Fibroblast of skin of back (primary cell): ENCODE measurements at regions not wholly inside any gene's neighbourhood (a gene's known extent, or its start where the extent isn't known, plus 50 kb on each side); places are given as distances from the start of the nearest gene placed in this dataset.

Experiments used
- DNase-seq: peaks from one replicate; pipeline ENCODE4 v3.0.0-alpha.2; 2013

DNA sequence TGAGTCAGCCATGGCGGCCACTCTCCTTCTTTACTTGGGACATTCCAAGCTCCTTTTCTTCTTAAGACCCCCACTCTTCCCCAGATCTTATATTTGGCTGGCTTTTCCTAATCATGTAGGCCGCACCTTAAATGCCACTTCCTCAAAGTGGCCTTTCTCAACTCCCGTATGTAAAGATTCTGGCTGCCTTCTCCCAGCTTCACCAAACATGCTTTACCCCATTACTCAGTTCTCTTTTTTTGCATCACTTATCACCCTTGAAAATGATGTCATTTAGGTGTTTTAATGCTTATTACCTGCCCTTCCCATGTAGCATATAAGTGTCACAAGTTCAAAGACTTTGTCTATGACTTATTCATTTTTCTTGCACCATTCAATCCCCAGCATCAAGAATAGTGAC lies 810.1 kb upstream of the CELF2 start:
- no peak for DNase-seq

DNA sequence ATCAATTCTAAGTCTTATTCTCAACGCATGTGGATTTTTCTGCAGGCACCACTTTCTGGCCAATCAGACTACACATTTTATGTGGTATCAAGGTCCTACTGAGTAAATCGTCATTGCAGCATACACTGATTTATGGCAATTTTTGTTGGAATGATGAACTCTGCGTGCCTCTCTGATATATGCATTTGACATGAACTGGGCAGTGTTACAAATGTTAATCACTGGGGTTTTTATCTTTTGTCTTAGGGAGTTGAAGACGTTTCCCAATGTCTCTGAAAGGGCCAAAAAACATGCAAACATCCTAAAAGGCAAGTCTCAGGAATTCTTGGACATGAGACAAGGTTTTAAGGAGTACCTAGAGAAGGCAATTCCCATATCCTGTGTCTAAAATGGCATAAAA lies 809.5 kb upstream of the CELF2 start:
- no peak for DNase-seq

DNA sequence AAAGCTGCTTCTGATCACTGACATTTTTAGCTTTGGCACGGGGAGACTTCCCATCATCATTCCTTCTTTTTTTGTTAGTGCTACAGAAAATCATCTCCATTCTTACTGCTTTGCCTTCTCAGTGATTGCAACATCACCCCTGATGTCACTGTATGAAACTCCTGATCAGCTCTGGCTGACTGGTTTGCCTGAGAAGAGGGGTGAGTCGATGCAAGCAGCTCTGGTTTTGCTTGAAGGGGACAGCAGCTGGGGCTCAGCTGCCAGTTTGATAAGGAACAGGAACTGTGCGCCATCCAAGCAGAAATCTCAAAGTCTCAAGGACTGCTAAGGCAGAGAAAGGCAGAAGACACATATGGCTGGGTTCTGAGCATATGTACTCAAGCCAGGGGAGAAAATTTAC lies 808.5 kb upstream of the CELF2 start:
- DNase-seq = peak; percentile 55

DNA sequence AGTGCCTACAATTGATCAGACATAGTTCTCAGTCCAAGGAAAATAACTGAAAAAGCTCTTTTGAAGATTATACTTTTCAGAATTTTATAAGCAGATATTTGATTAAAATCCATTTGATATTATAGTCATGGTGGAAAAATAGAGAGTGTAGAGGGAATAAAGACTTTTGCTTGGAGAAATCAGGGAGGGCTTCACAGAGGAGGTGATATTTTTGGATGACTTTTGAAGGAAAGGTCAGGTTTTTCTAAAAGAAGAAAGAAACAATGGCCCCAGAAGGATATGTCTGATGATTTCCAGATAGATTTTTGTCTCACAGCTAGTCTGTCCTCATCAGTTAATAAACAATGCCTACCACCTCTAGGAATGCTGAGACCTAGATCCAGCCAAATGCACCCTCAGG lies 806.3 kb upstream of the CELF2 start:
- DNase-seq = no peak

DNA sequence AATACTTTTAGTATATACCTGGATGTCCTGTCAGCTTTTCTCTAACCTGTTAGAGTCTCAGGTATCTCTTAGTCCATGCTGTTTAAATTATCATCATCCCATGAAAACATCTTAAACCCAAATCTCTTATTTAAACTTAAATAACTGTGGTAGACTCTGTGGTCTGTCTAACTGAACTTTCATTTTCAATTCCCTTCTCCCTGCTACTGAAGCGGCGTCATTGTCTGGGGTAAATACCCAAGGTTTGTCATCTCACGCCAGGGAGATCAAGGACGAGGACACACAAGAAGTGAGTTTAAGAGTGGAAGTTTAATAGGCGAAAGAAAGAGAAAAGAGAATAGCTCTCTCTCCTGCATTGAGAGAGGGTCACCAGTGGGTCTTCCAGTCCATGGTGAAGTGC lies 804.4 kb upstream of the CELF2 start:
- DNase-seq = no peak

DNA sequence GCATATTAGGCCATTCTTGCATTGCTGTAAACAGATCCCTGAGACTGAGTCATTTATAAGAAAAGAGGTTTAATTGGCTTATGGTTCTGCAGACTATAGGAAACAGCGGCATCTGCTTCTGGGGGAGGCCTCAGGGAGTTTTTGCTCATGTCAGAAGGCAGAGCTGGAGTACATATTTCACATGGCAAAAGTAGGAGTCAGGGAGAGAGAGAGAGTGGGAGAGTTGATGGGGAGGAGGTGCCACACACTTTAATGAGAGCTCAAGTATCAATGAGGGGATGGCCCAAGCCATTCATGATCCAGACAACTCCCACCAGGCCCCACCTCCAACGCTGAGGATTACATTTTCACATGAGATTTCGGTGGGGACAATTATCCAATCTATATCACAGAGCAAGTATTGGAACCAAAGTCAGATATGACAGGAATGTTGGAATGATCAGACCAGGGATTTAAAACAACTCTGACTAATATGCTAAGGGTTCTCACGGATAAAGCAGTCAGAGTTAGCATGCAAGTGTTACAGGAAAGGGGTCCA lies 795.3 kb upstream of the CELF2 start:
- peak; percentile 96 for DNase-seq

DNA sequence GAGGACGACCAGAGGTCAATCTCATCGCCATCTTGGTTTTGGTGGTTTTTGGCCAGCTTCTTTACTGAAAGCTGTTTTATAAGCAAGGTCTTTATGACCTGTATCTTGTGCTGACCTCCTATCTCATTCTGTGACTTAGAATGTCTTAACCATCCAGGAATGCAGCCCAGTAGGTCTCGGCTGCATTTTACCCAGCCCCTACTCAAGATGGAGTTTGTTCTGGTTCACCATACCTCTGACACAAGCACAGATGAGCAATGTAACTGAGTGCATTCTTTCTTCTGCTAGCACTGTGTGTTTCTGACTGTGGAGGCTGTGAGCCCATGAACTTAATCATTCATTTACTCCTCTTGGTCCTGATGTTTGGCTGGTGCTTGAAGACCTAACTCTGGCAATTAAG lies 794.5 kb upstream of the CELF2 start:
- peak; percentile 51 for DNase-seq

DNA sequence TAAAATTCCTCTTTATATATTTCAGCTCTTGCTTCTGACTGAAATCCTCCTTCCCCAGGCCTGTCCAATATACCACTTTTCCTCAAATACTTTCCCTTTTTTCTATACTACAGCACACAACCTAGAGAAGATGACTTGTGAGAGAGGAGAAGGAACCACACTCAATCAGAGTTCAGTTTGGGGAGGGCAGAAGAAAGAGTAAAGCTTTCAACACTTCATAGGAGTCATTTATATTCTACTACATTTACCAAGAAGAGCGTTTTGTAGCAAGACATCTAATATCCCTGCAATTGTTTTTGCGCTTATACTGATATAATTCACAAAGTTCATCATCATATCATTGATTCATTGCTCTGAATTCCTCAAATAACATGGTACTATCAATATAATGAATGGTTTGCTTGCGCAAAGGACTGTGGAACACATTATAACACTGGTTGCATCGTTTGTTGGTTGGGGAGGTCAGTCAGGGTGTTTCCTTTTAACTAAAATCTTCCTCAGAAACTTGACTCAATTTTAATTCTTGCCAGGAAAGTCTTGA lies 792.5 kb upstream of the CELF2 start:
- no peak for DNase-seq

DNA sequence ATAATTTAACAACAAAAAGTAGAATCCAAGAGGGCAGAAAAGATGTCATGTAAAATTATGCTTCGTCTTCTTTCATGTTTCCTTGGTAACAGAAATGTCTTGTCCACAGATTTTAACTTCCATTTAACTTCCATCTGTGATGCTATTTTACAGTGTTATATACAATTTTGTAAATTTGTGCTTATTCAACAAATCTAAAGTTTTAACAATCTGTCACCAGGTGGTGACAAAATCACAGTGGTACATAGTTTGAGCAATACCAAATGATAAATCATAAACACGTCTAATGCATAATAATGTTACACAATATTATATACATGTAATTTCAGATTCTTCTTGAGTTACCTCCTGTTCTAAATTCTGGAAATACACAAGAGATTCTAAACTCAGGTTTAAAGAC lies 784.4 kb upstream of the CELF2 start:
- no peak for DNase-seq

DNA sequence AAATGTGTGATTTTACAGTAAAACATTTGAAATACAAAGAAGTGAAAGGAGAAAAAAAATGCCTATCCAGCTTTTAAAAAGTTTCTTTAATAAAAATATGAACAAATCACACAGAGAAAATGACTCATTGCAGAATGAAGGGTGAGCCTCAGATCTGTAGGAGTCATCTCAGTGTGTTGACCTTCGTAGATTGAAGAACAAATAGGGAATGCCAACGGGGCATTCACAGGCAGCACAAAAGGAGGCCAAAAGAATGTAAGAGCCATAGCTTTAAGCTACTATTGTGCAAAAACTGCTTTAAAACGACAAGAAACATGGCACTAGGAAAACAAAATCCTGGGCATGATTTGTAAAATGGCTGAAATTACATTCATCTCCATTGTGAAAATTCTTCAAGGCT lies 782.7 kb upstream of the CELF2 start:
- DNase-seq = peak; percentile 42

DNA sequence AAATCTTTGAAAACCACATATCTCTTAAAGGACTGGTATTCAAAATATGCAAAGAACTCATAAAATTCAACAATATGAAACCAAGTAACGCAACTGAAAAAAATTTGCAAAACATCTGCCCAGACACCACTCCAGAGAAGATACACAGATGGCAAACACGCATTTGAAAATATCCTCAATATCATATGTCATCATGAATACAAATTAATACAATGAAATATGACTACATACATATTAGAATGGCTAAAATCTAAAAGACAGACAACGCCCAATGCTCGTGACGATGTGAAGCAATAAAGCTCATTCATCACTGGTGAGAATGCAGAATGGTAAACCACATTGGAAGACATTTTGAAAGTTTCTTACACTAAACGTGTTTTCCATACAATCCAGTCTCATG lies 770.1 kb upstream of the CELF2 start:
- peak; percentile 34 for DNase-seq

DNA sequence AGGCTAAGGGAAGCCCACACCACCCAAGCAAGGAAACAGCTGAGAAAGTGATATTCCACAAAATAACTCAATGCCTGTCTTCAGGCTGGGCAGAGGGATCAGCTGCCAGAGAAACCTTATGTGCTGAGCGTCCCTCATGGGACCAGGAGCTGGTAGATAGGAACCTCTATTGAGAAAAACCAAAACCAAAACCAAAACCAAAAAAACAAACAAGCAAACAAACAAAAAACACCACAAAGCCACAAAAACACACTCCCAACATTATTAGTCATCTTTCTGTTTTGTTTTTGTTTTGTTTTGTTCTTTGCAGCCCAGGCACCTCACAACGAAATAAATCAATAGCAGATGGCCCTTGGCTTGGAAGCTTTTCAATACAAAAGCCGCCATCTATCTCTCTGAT lies 760.8 kb upstream of the CELF2 start:
- no peak for DNase-seq

DNA sequence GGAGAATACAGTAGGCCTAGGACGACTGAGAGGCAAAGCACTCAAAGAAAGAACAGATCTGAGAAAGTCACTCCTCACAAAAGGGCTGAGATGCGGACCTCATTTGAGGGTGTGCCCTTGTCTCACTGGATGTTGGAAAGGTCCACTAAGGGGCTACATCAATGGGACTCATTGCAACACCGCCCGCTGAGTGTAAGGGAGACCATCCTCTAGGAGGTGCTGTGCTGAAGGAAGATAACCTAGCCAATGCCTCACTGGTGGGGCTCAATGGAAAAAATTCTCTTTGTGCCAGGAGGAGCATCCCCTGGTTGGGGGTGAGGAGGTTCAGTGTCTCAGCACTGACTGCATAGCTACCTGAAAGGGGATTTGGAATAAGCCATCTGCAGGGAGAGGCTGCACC lies 758.7 kb upstream of the CELF2 start:
- no peak for DNase-seq

DNA sequence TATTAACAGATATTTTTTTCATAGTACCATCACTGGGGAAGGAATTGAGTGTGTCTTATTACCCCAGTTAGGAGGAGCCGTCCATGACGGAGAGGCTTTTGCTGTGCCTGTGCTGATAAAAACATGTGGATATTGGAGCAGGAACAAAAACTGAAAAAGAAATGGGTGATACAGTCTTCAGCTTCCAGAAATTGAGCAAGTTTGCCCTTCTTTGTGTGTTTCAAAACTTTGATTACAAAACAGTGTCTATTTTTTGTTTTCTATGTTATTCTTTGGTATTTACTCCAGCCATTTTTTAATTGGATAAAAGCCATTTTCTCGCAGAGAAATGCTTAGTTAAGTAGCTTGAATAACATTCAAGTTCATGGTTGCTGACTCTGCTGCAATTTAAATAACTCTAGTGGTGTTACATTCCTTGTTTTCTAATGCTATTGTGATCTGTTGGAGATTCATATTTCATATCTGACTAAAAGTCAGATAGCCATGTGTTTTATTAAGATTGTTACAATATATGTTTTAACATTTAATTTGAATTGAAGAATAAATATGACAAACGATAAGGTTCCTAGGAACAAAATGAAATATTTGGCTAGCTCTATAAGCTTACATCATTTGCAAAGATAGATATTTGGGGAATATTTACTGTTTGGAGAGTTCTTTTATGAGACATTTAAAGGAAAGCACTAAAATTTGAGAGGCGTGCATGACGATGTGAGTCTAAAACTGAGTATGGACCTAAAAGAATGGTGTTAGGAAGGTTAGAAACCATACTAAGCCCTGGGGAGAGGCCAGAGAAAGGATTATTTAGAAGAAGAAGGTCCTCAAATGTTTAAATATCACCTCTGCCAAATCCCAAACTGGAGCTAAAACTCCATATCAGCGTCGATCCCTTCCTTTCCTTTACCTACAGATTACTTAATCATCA lies 747.3 kb upstream of the CELF2 start:
- DNase-seq = peak; percentile 1

DNA sequence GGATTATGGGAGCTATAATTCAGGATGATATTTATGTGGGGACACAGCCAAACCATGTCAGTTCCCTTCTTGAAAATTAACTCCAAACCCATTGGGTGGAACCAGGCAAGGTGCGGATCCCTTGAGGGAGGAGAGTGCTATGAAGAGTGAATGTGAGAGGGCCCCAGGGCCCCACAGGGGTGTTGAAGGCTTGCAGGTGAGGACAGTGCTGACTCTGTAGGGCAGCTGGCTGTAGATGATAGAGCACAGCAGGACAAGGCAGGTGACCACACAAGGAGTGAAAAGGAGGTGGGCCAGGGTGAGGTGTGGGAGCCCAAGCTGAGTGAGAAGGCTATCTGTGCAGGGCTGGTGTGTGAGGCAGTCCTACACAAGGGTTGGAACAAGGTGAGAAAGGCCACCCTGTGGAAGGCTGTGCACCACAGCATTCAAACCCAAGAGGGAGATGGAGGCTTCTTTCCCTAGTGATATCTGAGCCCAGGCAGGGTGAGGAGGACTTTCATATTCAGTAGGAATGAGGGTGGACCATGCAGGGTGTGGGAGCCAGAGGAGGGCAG lies 746.0 kb upstream of the CELF2 start:
- DNase-seq = no peak

DNA sequence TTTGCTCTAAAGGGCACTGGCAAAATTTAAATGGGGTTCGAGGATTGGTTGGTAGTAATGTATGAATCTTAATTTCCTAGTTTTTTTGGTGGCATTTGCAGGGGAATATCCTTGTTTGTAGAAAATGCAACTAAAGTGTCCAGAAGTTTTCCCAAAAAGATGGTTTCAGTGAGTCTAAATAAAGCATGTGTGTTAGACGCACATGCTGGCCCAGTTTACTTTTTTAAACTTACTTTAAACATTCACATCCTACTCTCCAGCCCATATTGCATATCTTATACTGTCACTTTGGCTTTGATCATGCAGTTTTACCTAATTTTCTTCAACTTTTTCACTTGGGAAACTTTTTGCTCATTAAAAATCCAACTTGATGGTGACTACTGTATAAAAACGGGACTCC lies 744.0 kb upstream of the CELF2 start:
- DNase-seq = no peak

DNA sequence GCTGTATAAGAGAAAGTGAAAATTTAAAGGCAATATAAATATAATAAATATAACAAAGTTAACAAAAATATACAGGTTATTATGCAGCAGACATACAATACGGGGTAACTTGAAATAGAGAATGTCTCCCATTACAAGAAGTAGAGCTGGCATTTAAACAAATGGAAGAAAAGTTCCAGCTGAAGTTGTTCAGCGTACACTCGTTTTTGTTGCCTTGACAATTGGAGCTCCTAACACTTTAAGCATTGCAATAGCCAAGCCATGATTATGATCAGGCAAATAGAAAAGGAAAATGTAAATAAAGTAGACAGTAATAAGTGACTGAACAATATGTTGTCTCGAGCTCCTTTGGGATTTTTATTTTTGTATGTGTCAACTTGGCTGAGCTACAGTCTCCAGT lies 737.8 kb upstream of the CELF2 start:
- DNase-seq = no peak

DNA sequence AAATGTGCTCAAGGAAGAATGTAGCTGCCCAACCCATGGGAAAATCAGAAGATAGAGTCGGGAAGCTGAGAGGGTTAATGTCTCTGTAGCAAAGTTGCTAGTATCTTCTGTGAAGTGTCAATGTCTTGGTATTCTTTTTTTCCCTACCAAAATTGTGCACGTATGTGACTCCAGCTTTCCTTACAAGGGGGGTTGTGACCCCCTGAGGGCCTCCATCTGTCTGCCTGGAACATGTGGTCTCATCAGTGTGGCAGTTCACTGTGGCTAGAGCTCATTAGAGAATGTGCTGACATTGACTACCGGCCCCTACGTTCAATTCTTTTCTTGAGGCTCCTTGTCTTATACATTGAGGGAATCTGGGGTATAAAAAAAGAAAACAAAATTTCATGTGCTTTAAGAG lies 725.2 kb upstream of the CELF2 start:
- no peak for DNase-seq

DNA sequence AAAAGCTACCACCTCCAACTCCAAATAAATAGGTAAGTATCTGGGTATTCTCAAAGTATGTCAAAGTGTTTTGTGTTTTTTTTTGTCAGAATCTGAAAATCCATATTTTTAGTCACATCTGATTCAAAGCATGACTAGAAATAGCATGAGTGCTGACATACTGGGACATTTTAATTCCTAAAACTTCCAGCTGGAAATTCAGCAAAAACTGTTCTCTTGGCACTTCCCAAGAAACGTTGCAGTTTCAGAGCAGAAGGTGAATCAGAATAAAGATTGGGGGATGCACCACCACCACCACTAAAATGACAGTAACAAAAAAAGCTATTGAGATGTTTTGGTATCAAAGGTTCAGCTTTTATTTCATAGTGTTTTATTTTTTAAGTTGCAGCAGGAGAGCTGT lies 724.6 kb upstream of the CELF2 start:
- DNase-seq = no peak

DNA sequence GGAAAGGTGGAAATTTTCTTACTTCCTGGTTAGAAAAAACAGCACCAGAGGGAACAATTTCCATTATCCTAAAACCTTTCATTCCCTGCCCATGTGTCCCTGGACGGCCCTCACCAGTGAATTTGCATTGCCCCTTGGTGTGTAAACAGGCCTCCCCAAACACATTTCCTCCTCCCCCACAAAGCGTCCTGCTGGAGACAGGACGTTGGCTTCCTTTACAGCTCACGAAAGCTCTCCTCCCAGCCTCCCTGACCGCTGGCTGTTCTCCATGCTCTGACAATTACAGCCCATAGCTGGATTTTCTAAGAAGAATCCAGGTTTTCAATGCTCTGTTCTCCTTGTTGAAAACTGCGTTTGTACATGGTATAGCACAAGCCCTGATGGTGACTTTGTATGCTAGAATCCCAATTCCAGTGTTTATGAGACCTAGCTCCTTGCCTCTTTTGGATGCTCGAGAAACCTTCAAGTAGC lies 724.2 kb upstream of the CELF2 start:
- peak; percentile 5 for DNase-seq

DNA sequence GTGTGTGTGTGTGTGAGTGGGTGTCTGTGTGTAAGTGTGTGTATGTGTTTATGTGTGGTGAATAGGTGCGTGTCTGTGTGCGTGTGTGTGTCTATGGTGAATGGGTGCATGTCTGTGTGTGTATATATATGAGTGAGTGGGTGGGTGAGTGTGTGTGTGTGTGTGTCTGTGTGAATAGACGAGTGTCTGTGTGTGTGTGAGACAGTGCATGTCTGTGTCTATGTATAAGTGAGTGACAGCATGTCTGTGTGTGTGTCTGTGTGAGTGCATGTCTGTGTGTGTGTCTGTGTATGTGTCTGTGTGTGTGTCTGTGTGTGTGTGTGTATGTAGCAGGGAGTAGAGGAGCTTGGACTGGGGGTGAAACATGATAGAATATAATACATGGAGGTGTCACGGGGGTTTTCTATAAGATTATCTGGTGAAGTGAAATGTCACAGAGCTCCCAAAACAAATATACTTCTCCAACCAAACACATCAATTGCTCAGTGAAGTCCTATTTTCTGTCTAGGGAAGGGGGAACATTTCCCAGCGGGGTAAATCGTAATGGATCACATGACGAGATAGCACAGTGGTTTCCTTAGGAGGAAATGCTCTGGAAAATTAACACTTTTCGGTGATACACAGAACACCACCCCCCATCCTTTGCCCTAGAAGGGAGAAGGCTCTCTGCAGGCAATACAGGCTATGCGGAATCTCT lies 723.3 kb upstream of the CELF2 start:
- DNase-seq = no peak

DNA sequence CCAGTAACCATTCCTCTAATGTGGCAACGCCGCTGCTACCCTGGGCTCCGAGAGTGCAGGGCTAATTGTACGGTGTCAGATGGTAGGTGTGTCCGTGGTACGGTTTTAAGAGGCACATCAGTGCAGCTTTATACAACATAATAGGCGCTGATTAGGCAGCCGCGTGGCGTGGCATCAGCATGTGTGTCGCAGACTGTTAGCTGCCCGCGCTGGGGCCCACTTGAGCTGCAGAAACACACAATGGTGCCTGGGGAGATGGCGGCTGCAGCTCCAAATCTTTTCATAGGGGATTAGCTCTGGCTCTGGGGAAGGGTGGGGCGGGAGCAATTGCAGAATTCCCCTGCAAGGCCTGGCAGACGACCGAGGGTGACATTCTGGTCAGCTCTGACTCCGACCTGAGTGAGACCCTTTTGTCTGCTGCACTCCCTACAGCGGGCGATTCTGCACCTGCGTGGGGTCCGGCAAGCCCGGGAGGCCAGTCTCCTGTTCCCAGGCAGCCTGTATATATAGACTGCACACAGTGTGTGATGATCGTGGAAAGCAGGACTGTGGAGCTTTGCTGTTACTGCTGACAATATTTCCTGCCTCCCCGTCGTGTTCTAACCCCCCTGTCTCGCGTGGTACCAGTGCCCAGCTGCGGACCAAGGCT lies 722.7 kb upstream of the CELF2 start:
- no peak for DNase-seq

DNA sequence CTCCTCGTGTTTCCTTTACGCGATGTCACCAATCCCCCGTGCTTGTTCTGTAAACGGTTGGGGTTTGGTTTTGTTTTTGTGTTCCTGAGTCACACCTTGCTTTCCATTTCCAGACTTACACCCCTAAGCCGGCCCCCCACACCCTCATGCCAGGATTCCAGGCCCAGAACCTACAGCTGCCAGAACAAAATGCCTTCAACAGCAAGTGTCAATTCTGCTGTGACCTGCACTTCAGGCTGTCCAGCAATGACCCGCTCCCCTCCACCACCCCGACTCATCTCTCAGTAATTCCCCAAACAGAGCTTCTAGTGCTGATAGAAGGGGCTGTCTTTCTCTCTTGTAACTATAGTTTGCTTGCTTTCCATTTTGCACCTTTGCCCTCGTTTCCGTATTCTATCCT lies 722.1 kb upstream of the CELF2 start:
- DNase-seq = no peak
